Chondrocyte (in vitro differentiated cells): ENCODE measurements at regions not wholly inside any gene's neighbourhood (a gene's known extent, or its start where the extent isn't known, plus 50 kb on each side); places are given as distances from the start of the nearest gene placed in this dataset.
A peak's percentile ranks its signal among the peaks of the same experiment; 100 is the strongest.

Experiments used
- DNase-seq: peaks from one replicate; pipeline ENCODE4 v3.0.0; 2021; ENCODE audit warnings: mixed read lengths, low spot score
- H3K27ac Mint-ChIP-seq: one replicate; pipeline ENCODE4 v1.8.0; 2021; ENCODE audit warnings: mild to moderate bottlenecking, moderate library complexity, mixed read lengths; ENCODE audit not compliant: unreplicated experiment
- H3K27me3 Mint-ChIP-seq: 2 replicates; pipeline ENCODE4 v1.8.0; 2021; ENCODE audit warnings: low read depth, mixed read lengths
- H3K36me3 Mint-ChIP-seq: 2 replicates; pipeline ENCODE4 v1.8.0; 2021; ENCODE audit warnings: low read depth, mixed read lengths
- H3K4me1 Mint-ChIP-seq: 2 replicates; pipeline ENCODE4 v1.8.0; 2021; ENCODE audit warnings: low read depth, mild to moderate bottlenecking, mixed read lengths
- H3K4me3 Mint-ChIP-seq: one replicate; pipeline ENCODE4 v1.8.0; 2021; ENCODE audit warnings: mild to moderate bottlenecking, moderate library complexity, mixed read lengths; ENCODE audit not compliant: unreplicated experiment
- H3K9me3 Mint-ChIP-seq: 2 replicates; pipeline ENCODE4 v1.8.0; 2021; ENCODE audit warnings: low read depth, mixed read lengths
- CTCF ChIP-seq: fragments of 200-600 bp; sonication (generic); IDR thresholded peaks from 2 replicates; pipeline ENCODE4 v1.5.0; 2021; ENCODE audit warnings: antibody characterized with exemption, mild to moderate bottlenecking, moderate library complexity

GRCh38 chr6:168825226-168826077 lies 384.5 kb downstream of the SMOC2 start:
- Mint-ChIP-seq H3K9me3 (no peaks in the 10 kb centered on the region), H3K27me3 (no peaks in the 10 kb centered on the region), H3K4me1 (peaks cover 52% of the 10 kb centered on the region), H3K27ac (no peak overlapping the region), H3K4me3 (no peak overlapping the region), H3K36me3 (no peaks in the 10 kb centered on the region)
- no peak for TF ChIP-seq CTCF
- DNase-seq, result no peak

GRCh38 chr6:168823397-168824212 lies 382.6 kb downstream of the SMOC2 start:
- no peak for DNase-seq
- H3K4me1 Mint-ChIP-seq, result peaks cover 39% of the 10 kb centered on the region
- H3K9me3 Mint-ChIP-seq, result peaks cover 10% of the 10 kb centered on the region
- no peak overlapping the region for H3K4me3 Mint-ChIP-seq
- no peak for TF ChIP-seq CTCF
- H3K36me3 Mint-ChIP-seq, result peaks cover 1% of the 10 kb centered on the region
- H3K27me3 Mint-ChIP-seq, result peaks cover 4% of the 10 kb centered on the region
- peak overlapping the region; percentile 55 for H3K27ac Mint-ChIP-seq

- H3K9me3 Mint-ChIP-seq, result peaks cover 22% of the 10 kb centered on the region
- peaks cover 1% of the 10 kb centered on the region for H3K36me3 Mint-ChIP-seq
- peaks cover 28% of the 10 kb centered on the region for H3K4me1 Mint-ChIP-seq
- no peak for TF ChIP-seq CTCF
- no peak overlapping the region for H3K27ac Mint-ChIP-seq
- DNase-seq, result no peak
- peaks cover 4% of the 10 kb centered on the region for H3K27me3 Mint-ChIP-seq
- H3K4me3 Mint-ChIP-seq, result no peak overlapping the region
These were observed 381.4 kb downstream of the SMOC2 start for GRCh38 chr6:168822376-168822775.

- TF ChIP-seq CTCF, result no peak
- H3K4me3 Mint-ChIP-seq, result no peak overlapping the region
- H3K9me3 Mint-ChIP-seq, result peaks cover 27% of the 10 kb centered on the region
- H3K27ac Mint-ChIP-seq, result no peak overlapping the region
- H3K4me1 Mint-ChIP-seq, result peaks cover 25% of the 10 kb centered on the region
- peaks cover 2% of the 10 kb centered on the region for H3K36me3 Mint-ChIP-seq
- peaks cover 8% of the 10 kb centered on the region for H3K27me3 Mint-ChIP-seq
- DNase-seq, result no peak
These were observed 378.6 kb downstream of the SMOC2 start for GRCh38 chr6:168819546-168819945.

GRCh38 chr6:168817558-168818159 lies 376.7 kb downstream of the SMOC2 start:
- TF ChIP-seq CTCF, result no peak
- H3K36me3 Mint-ChIP-seq, result peaks cover 4% of the 10 kb centered on the region

More at GRCh38 chr6:168817558-168818159, 376.7 kb downstream of the SMOC2 start:
- peaks cover 29% of the 10 kb centered on the region for H3K9me3 Mint-ChIP-seq
- no peak overlapping the region for H3K4me3 Mint-ChIP-seq
- DNase-seq, result no peak
- H3K4me1 Mint-ChIP-seq, result peaks cover 10% of the 10 kb centered on the region
- H3K27ac Mint-ChIP-seq, result no peak overlapping the region
- H3K27me3 Mint-ChIP-seq, result peaks cover 11% of the 10 kb centered on the region
